SU-DHL-6 (cell line): ENCODE measurements at regions not wholly inside any gene's neighbourhood (a gene's known extent, or its start where the extent isn't known, plus 50 kb on each side); places are given as distances from the start of the nearest gene placed in this dataset.

ENCODE experiments used
- H2AFZ ChIP-seq: fragments of 200-600 bp; sonication (generic); 2 replicates; pipeline ENCODE4 v1.6.1; 2014; ENCODE audit warnings: low read depth, mild to moderate bottlenecking, moderate library complexity, mixed read lengths, antibody characterized with exemption, low read length; ENCODE audit not compliant: severe bottlenecking
- H3F3A ChIP-seq: fragments of 200-600 bp; shearing (Covaris generic); 2 replicates; pipeline ENCODE4 v1.6.0; 2016; ENCODE audit warnings: antibody characterized with exemption, mild to moderate bottlenecking; ENCODE audit not compliant: insufficient read depth
- H3K27ac ChIP-seq: fragments of 200-600 bp; sonication (generic); 2 replicates; pipeline ENCODE4 v1.5.1; 2016; ENCODE audit warnings: low read depth, mild to moderate bottlenecking, low read length, moderate library complexity, mixed read lengths
- H3K27me3 ChIP-seq: fragments of 200-600 bp; sonication (generic), shearing (Covaris generic); 2 replicates; pipeline ENCODE4 v1.6.0; 2014; ENCODE audit warnings: mild to moderate bottlenecking, low read length
- H3K36me3 ChIP-seq: fragments of 200-600 bp; sonication (generic); 2 replicates; pipeline ENCODE4 v1.6.1; 2014; ENCODE audit warnings: mild to moderate bottlenecking, low read length, mixed read lengths
- H3K4me2 ChIP-seq: fragments of 300-600, 200-600 bp; shearing (Covaris generic), sonication (generic); 2 replicates; pipeline ENCODE4 v1.6.0; 2014; ENCODE audit warnings: low read length, low read depth, mild to moderate bottlenecking; ENCODE audit not compliant: poor library complexity, severe bottlenecking
- H3K4me3 ChIP-seq: fragments of 200-600 bp; sonication (generic); 2 replicates; pipeline ENCODE4 v1.5.1; 2014; ENCODE audit warnings: antibody characterized with exemption, low read length, mild to moderate bottlenecking, mixed read lengths; ENCODE audit not compliant: insufficient read depth, poor library complexity, severe bottlenecking
- H3K79me2 ChIP-seq: fragments of 200-600 bp; sonication (generic); 2 replicates; pipeline ENCODE4 v1.6.1; 2014; ENCODE audit warnings: mild to moderate bottlenecking, low read length, moderate library complexity; ENCODE audit not compliant: insufficient read depth
- H3K9ac ChIP-seq: fragments of 200-600 bp; sonication (generic); 2 replicates; pipeline ENCODE4 v1.7.0; 2014; ENCODE audit warnings: mild to moderate bottlenecking, low read length
- H3K9me2 ChIP-seq: fragments of 200-600 bp; sonication (generic); replicated peaks from 2 replicates; pipeline ENCODE4 v1.6.1; 2014; ENCODE audit warnings: low read length; ENCODE audit not compliant: insufficient read depth
- H3K9me3 ChIP-seq: fragments of 200-600 bp; sonication (generic); 2 replicates; pipeline ENCODE4 v1.6.1; 2014; ENCODE audit warnings: low read length, mixed read lengths; ENCODE audit not compliant: insufficient read depth
- H4K20me1 ChIP-seq: fragments of 200-600 bp; sonication (generic); 2 replicates; pipeline ENCODE4 v1.6.1; 2014; ENCODE audit warnings: low read depth, mild to moderate bottlenecking, antibody characterized with exemption, low read length, moderate library complexity, mixed read lengths
- EZH2phosphoT487 ChIP-seq: fragments of 200-600 bp; sonication (generic), shearing (Covaris generic); conservative IDR thresholded peaks from 2 replicates; pipeline ENCODE4 v1.6.1; 2018; ENCODE audit warnings: mild to moderate bottlenecking, antibody characterized with exemption, low read length, moderate library complexity, mixed read lengths
- TF ChIP-seq, protein P1 (sequence below): fragments of 200-600 bp; sonication (generic); IDR thresholded peaks from one replicate; pipeline ENCODE4 v1.5.1; 2017; ENCODE audit warnings: antibody characterized with exemption, mild to moderate bottlenecking, low read length, moderate library complexity; ENCODE audit not compliant: insufficient read depth, poor library complexity, severe bottlenecking

DNA sequence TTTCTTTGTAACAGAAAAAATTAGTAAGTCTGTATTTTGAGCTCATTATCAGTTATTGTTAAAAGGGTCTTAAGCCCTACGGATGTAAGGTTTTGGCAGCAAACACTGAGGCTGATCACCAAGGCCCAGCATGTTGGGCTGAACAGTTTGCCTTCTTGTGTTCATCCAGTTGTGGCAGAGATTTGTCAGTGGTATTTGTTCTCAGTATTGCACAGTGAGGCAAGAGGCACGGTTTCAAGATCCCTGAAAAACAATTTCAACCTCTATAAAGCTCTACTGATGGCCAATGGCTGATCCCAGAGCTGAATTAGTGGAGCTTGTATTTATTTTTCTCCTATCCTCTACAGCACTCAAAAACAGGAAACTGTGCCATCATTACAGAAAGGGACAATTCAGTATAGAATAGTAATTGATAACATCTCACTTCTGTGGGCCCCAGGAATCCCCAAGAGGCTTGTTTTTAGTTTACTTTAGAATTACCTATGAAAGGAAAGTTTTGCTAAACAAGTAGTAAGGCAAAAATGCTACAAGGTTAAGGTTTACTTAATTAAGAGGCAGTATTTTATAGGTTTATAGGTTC is 191.8 kb upstream of the RAB4A start:
- Histone ChIP-seq H3K9me3 (peaks cover 5% of the 10 kb centered on the region; the same call in 1 of the 2 replicates), H4K20me1 (no peaks in the 10 kb centered on the region), H2AFZ (no peak overlapping the region), H3K4me3 (no peak overlapping the region), H3K36me3 (no peaks in the 10 kb centered on the region), H3F3A (no peaks in the 10 kb centered on the region), H3K27me3 (no peaks in the 10 kb centered on the region), H3K27ac (no peak overlapping the region), H3K9me2 (no peaks in the 10 kb centered on the region), H3K79me2 (no peaks in the 10 kb centered on the region), H3K9ac (no peak overlapping the region), H3K4me2 (no peak overlapping the region)
- TF ChIP-seq, protein P1, sequence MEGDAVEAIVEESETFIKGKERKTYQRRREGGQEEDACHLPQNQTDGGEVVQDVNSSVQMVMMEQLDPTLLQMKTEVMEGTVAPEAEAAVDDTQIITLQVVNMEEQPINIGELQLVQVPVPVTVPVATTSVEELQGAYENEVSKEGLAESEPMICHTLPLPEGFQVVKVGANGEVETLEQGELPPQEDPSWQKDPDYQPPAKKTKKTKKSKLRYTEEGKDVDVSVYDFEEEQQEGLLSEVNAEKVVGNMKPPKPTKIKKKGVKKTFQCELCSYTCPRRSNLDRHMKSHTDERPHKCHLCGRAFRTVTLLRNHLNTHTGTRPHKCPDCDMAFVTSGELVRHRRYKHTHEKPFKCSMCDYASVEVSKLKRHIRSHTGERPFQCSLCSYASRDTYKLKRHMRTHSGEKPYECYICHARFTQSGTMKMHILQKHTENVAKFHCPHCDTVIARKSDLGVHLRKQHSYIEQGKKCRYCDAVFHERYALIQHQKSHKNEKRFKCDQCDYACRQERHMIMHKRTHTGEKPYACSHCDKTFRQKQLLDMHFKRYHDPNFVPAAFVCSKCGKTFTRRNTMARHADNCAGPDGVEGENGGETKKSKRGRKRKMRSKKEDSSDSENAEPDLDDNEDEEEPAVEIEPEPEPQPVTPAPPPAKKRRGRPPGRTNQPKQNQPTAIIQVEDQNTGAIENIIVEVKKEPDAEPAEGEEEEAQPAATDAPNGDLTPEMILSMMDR: no peak
- no peak for TF ChIP-seq EZH2phosphoT487

DNA sequence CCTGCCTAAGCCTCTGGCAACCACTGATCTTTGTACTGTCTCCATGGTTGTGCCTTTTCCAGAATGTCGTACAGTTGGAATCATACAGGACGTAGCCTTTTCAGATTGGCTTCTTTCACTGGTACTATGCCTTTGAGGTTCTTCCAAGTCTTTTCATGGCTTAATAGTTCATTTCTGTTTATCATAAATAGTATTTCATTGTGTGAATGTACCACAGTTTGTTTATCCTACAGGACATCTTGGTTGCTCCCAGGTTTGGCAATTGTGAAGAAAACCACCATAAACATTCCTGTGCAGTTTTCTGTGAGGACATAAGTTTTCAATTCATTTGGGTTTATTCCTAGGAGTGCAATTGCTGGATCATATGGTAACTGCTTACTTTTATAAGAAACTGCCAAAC is 190.6 kb upstream of the RAB4A start:
- Histone ChIP-seq H3K27ac (no peak overlapping the region), H4K20me1 (no peaks in the 10 kb centered on the region), H3F3A (no peaks in the 10 kb centered on the region), H2AFZ (no peak overlapping the region), H3K36me3 (no peaks in the 10 kb centered on the region), H3K9me2 (no peaks in the 10 kb centered on the region), H3K4me2 (no peak overlapping the region), H3K79me2 (no peaks in the 10 kb centered on the region), H3K9ac (no peak overlapping the region), H3K27me3 (no peaks in the 10 kb centered on the region; the same call in 1 of the 2 replicates), H3K4me3 (no peak overlapping the region), H3K9me3 (peaks cover 5% of the 10 kb centered on the region; the same call in 1 of the 2 replicates)
- no peak for TF ChIP-seq EZH2phosphoT487
- TF ChIP-seq, protein P1: no peak

DNA sequence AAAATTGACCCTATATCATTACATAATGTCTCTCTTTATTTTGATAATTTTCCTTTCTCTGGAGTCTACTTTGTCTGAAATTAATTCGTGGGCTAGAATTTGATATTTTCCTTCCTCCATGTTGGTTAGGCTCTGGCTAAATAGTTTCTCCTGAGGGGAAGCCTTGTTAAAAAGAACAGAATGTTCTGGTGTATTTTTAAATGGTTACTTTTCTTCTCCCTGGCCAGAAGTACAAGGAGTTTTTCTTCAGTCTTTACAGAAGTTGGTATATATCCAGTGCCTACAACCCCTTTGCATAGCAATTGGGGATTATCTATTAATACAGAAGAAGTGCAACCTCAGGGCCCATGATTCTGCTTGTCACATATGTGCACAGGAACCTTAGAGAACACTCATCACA is 185.6 kb upstream of the RAB4A start:
- Histone ChIP-seq H4K20me1 (no peaks in the 10 kb centered on the region), H3K27ac (no peak overlapping the region), H3K9ac (no peak overlapping the region), H3K4me3 (no peak overlapping the region), H3K9me2 (no peaks in the 10 kb centered on the region), H3K4me2 (no peak overlapping the region), H3K27me3 (no peaks in the 10 kb centered on the region; the same call in 1 of the 2 replicates), H3K79me2 (no peaks in the 10 kb centered on the region), H3K9me3 (peaks cover 5% of the 10 kb centered on the region; the same call in 1 of the 2 replicates), H2AFZ (no peak overlapping the region), H3K36me3 (no peaks in the 10 kb centered on the region), H3F3A (no peaks in the 10 kb centered on the region)
- TF ChIP-seq, protein P1: no peak
- no peak for TF ChIP-seq EZH2phosphoT487
